Hepatocyte (in vitro differentiated cells): ENCODE measurements at regions not wholly inside any gene's neighbourhood (a gene's known extent, or its start where the extent isn't known, plus 50 kb on each side); places are given as distances from the start of the nearest gene placed in this dataset.
A peak's percentile ranks its signal among the peaks of the same experiment; 100 is the strongest.

Experiments
- DNase-seq: peaks from one replicate; pipeline ENCODE4 v3.0.0-alpha.2; 2016; ENCODE audit warnings: low spot score
- H2AFZ ChIP-seq: fragments of 200-600 bp; sonication (generic); 2 replicates; pipeline ENCODE4 v1.6.0; 2016; ENCODE audit warnings: antibody characterized with exemption, mild to moderate bottlenecking
- H3K27ac ChIP-seq: fragments of 200-600 bp; sonication (generic); 2 replicates; pipeline ENCODE4 v1.5.1; 2016; ENCODE audit warnings: mild to moderate bottlenecking
- H3K27me3 ChIP-seq: fragments of 200-600 bp; sonication (generic); 2 replicates; pipeline ENCODE4 v1.6.1; 2016
- H3K36me3 ChIP-seq: fragments of 200-600 bp; sonication (generic); replicated peaks from 2 replicates; pipeline ENCODE4 v1.5.1; 2016; ENCODE audit warnings: low read depth; ENCODE audit not compliant: insufficient read depth
- H3K4me1 ChIP-seq: fragments of 200-600 bp; sonication (generic); 2 replicates; pipeline ENCODE4 v1.5.1; 2016; ENCODE audit warnings: mild to moderate bottlenecking, moderate library complexity; ENCODE audit not compliant: insufficient read depth
- H3K4me2 ChIP-seq: fragments of 200-600 bp; sonication (generic); 2 replicates; pipeline ENCODE4 v1.6.0; 2016
- H3K4me3 ChIP-seq: fragments of 200-600 bp; sonication (generic); 2 replicates; pipeline ENCODE4 v1.5.1; 2016; ENCODE audit warnings: mild to moderate bottlenecking
- H3K79me2 ChIP-seq: fragments of 200-600 bp; sonication (generic); 2 replicates; pipeline ENCODE4 v1.6.0; 2017; ENCODE audit warnings: mild to moderate bottlenecking
- H3K9me2 ChIP-seq: fragments of 200-600 bp; sonication (generic); replicated peaks from 2 replicates; pipeline ENCODE4 v1.6.0; 2017; ENCODE audit warnings: mild to moderate bottlenecking; ENCODE audit not compliant: insufficient read depth
- H3K9me3 ChIP-seq: fragments of 200-600 bp; sonication (generic); 2 replicates; pipeline ENCODE4 v1.5.1; 2016; ENCODE audit warnings: low read depth, mild to moderate bottlenecking
- H4K20me1 ChIP-seq: fragments of 200-600 bp; sonication (generic); 2 replicates; pipeline ENCODE4 v1.6.0; 2016; ENCODE audit warnings: mild to moderate bottlenecking; ENCODE audit not compliant: insufficient read depth, poor library complexity, severe bottlenecking
- CTCF ChIP-seq: fragments of 200-600 bp; sonication (generic); IDR thresholded peaks from 2 replicates; pipeline ENCODE4 v1.5.1; 2016; ENCODE audit warnings: antibody characterized with exemption, mild to moderate bottlenecking; ENCODE audit not compliant: poor library complexity
- EZH2 ChIP-seq: fragments of 200-600 bp; sonication (generic); IDR thresholded peaks from 2 replicates; pipeline ENCODE4 v1.6.1; 2016; ENCODE audit warnings: antibody characterized with exemption, mild to moderate bottlenecking, borderline replicate concordance
- EZH2phosphoT487 ChIP-seq: fragments of 200-600 bp; sonication (generic); IDR thresholded peaks from one replicate; pipeline ENCODE4 v1.6.1; 2018; ENCODE audit warnings: antibody characterized with exemption, mild to moderate bottlenecking, low read depth, moderate library complexity; ENCODE audit not compliant: unreplicated experiment, severe bottlenecking
- WGBS: methylation state at CpG from one replicate; pipeline ENCODE4 v1.1.6; 2016; ENCODE audit warnings: low lambda C conversion rate; ENCODE audit errors: missing lambda C conversion rate; 5-methylcytosine and 5-hydroxymethylcytosine counted together

GRCh38 chr3:166291186-166291955 is 454.1 kb upstream of the BCHE start:
- peak; percentile 4 for DNase-seq
- no peaks in the 10 kb centered on the region for H3K27me3 ChIP-seq
- no peaks in the 10 kb centered on the region for H3K9me2 ChIP-seq
- H4K20me1 ChIP-seq: no peaks in the 10 kb centered on the region
- no peaks in the 10 kb centered on the region for H3K4me1 ChIP-seq
- 67% methylated on average over 5 of the region's 5 CpGs for WGBS
- no peak overlapping the region for H3K4me2 ChIP-seq
- H2AFZ ChIP-seq: no peak overlapping the region
- H3K79me2 ChIP-seq: no peaks in the 10 kb centered on the region
- H3K4me3 ChIP-seq: no peak overlapping the region
- TF ChIP-seq EZH2: no peak
- no peak for TF ChIP-seq EZH2phosphoT487
- no peak for TF ChIP-seq CTCF
- H3K36me3 ChIP-seq: no peaks in the 10 kb centered on the region
- H3K27ac ChIP-seq: no peak overlapping the region
- H3K9me3 ChIP-seq: no peaks in the 10 kb centered on the region

GRCh38 chr3:166285001-166285400 is 447.8 kb upstream of the BCHE start:
- no peak overlapping the region for H3K4me3 ChIP-seq
- WGBS: 57% methylated on average over 2 of the region's 2 CpGs
- no peaks in the 10 kb centered on the region for H3K79me2 ChIP-seq
- H4K20me1 ChIP-seq: no peaks in the 10 kb centered on the region
- no peak overlapping the region for H2AFZ ChIP-seq
- H3K27ac ChIP-seq: peak overlapping the region; percentile 80
- H3K9me2 ChIP-seq: no peaks in the 10 kb centered on the region
- TF ChIP-seq EZH2 (no peak), CTCF (no peak), EZH2phosphoT487 (no peak)
- DNase-seq: peak; percentile 46
- no peaks in the 10 kb centered on the region for H3K36me3 ChIP-seq
- peaks cover 4% of the 10 kb centered on the region for H3K4me1 ChIP-seq
- H3K9me3 ChIP-seq: no peaks in the 10 kb centered on the region
- no peaks in the 10 kb centered on the region for H3K27me3 ChIP-seq
- H3K4me2 ChIP-seq: no peak overlapping the region

GRCh38 chr3:166283840-166284239 is 446.6 kb upstream of the BCHE start:
- Histone ChIP-seq H3K4me1 (peaks cover 4% of the 10 kb centered on the region), H3K9me2 (no peaks in the 10 kb centered on the region), H3K27ac (no peak overlapping the region), H3K4me2 (no peak overlapping the region), H3K4me3 (no peak overlapping the region), H3K79me2 (no peaks in the 10 kb centered on the region), H3K27me3 (no peaks in the 10 kb centered on the region), H4K20me1 (no peaks in the 10 kb centered on the region), H3K36me3 (no peaks in the 10 kb centered on the region), H2AFZ (no peak overlapping the region), H3K9me3 (no peaks in the 10 kb centered on the region)
- no peak for TF ChIP-seq CTCF
- TF ChIP-seq EZH2: no peak
- TF ChIP-seq EZH2phosphoT487: no peak
- no peak for DNase-seq
- WGBS: 87% methylated on average over 5 of the region's 5 CpGs
